Osteoblast (primary cell): ENCODE measurements at regions not wholly inside any gene's neighbourhood (a gene's known extent, or its start where the extent isn't known, plus 50 kb on each side); places are given as distances from the start of the nearest gene placed in this dataset.
A peak's percentile ranks its signal among the peaks of the same experiment; 100 is the strongest.

Source experiments
- DNase-seq: peaks from one replicate; pipeline ENCODE4 v3.0.0; 2011; ENCODE audit warnings: low spot score, mixed read lengths; ENCODE audit not compliant: insufficient read length; ENCODE audit errors: missing footprints
- H2AFZ ChIP-seq: 2 replicates; pipeline ENCODE4 v1.6.0; 2011; ENCODE audit warnings: mild to moderate bottlenecking, low read length
- H3K27ac ChIP-seq: 2 replicates; pipeline ENCODE4 v1.5.1; 2011; ENCODE audit warnings: mild to moderate bottlenecking, low read depth, low read length, moderate library complexity
- H3K27me3 ChIP-seq: 2 replicates; pipeline ENCODE4 v1.6.0; 2012; ENCODE audit warnings: mild to moderate bottlenecking, control low read depth, inconsistent platforms, low read length, moderate library complexity; ENCODE audit not compliant: insufficient read depth
- H3K36me3 ChIP-seq: 2 replicates; pipeline ENCODE4 v1.5.1; 2011; ENCODE audit warnings: mild to moderate bottlenecking, low read length, control low read depth, moderate library complexity; ENCODE audit not compliant: insufficient read depth
- H3K4me1 ChIP-seq: 2 replicates; pipeline ENCODE4 v1.5.1; 2011; ENCODE audit warnings: mild to moderate bottlenecking, low read length, control low read depth, moderate library complexity; ENCODE audit not compliant: insufficient read depth
- H3K4me2 ChIP-seq: 2 replicates; pipeline ENCODE4 v1.6.0; 2011; ENCODE audit warnings: mild to moderate bottlenecking, low read length; ENCODE audit not compliant: insufficient read depth
- H3K4me3 ChIP-seq: fragments of 200-600 bp; sonication (generic); 3 replicates; pipeline ENCODE4 v1.5.1; 2012; ENCODE audit warnings: mild to moderate bottlenecking, low read length, inconsistent platforms; ENCODE audit not compliant: insufficient read depth
- H3K79me2 ChIP-seq: 2 replicates; pipeline ENCODE4 v1.6.0; 2012; ENCODE audit warnings: mild to moderate bottlenecking, low read length, control low read depth, inconsistent platforms; ENCODE audit not compliant: insufficient read depth
- H3K9me3 ChIP-seq: 2 replicates; pipeline ENCODE4 v1.5.1; 2011; ENCODE audit warnings: low read depth, low read length, control low read depth
- H4K20me1 ChIP-seq: 2 replicates; pipeline ENCODE4 v1.6.0; 2012; ENCODE audit warnings: mild to moderate bottlenecking, low read length, control low read depth; ENCODE audit not compliant: insufficient read depth
- CTCF ChIP-seq: IDR thresholded peaks from 2 replicates; pipeline ENCODE4 v1.5.1; 2011; ENCODE audit warnings: mild to moderate bottlenecking, low read depth, low read length, moderate library complexity; ENCODE audit errors: extremely low read depth

- Histone ChIP-seq H3K4me1 (no peaks in the 10 kb centered on the region), H3K9me3 (no peaks in the 10 kb centered on the region), H3K79me2 (no peaks in the 10 kb centered on the region), H3K27ac (no peak overlapping the region), H3K4me3 (no peak overlapping the region), H2AFZ (no peak overlapping the region), H3K36me3 (no peaks in the 10 kb centered on the region), H3K4me2 (no peak overlapping the region), H3K27me3 (peaks cover 5% of the 10 kb centered on the region), H4K20me1 (no peaks in the 10 kb centered on the region)
- no peak for DNase-seq
- TF ChIP-seq CTCF: no peak
Observed at GRCh38 chr20:47417245-47418068, 61.0 kb upstream of the ZMYND8 start.

GRCh38 chr20:47418069-47418757 is 61.7 kb upstream of the ZMYND8 start:
- H3K27ac ChIP-seq: no peak overlapping the region
- no peak for TF ChIP-seq CTCF
- H3K4me2 ChIP-seq: no peak overlapping the region
- no peak for DNase-seq
- H3K4me3 ChIP-seq: no peak overlapping the region
- H3K27me3 ChIP-seq: peaks cover 3% of the 10 kb centered on the region
- H2AFZ ChIP-seq: no peak overlapping the region
- H3K36me3 ChIP-seq: no peaks in the 10 kb centered on the region
- no peaks in the 10 kb centered on the region for H3K9me3 ChIP-seq
- no peaks in the 10 kb centered on the region for H4K20me1 ChIP-seq
- H3K79me2 ChIP-seq: no peaks in the 10 kb centered on the region
- no peaks in the 10 kb centered on the region for H3K4me1 ChIP-seq

GRCh38 chr20:47419953-47420514 is 63.5 kb upstream of the ZMYND8 start:
- Histone ChIP-seq H3K36me3 (no peaks in the 10 kb centered on the region), H2AFZ (no peak overlapping the region), H3K9me3 (no peaks in the 10 kb centered on the region), H3K4me3 (no peak overlapping the region), H3K4me2 (no peak overlapping the region), H3K4me1 (no peaks in the 10 kb centered on the region), H4K20me1 (no peaks in the 10 kb centered on the region), H3K27me3 (peaks cover 3% of the 10 kb centered on the region), H3K79me2 (no peaks in the 10 kb centered on the region), H3K27ac (no peak overlapping the region)
- DNase-seq: peak; percentile 37
- no peak for TF ChIP-seq CTCF

GRCh38 chr20:47421076-47421475 is 64.6 kb upstream of the ZMYND8 start:
- Histone ChIP-seq H3K36me3 (no peaks in the 10 kb centered on the region), H2AFZ (no peak overlapping the region), H3K9me3 (no peaks in the 10 kb centered on the region), H3K27me3 (peaks cover 3% of the 10 kb centered on the region), H3K27ac (no peak overlapping the region), H4K20me1 (no peaks in the 10 kb centered on the region), H3K4me2 (no peak overlapping the region), H3K79me2 (no peaks in the 10 kb centered on the region), H3K4me1 (no peaks in the 10 kb centered on the region), H3K4me3 (no peak overlapping the region)
- DNase-seq: no peak
- TF ChIP-seq CTCF: no peak
